ENCODE measurements at regions not wholly inside any gene's neighbourhood (a gene's known extent, or its start where the extent isn't known, plus 50 kb on each side); places are given as distances from the start of the nearest gene placed in this dataset.
"Not testable (repeated sequence)": the region's sequence is repeated elsewhere in the genome, so short reads cannot be mapped to it uniquely, and the experiment has no call there.

GRCh38 chr2:198304859-198305258 lies 500.5 kb downstream of the PLCL1 start:
- no peak for DNase-seq (ENCODE audit: low read depth in 2 of 2)

- DNase-seq (ENCODE audit: low read depth in 2 of 2): no peak
These were observed 493.0 kb downstream of the PLCL1 start for GRCh38 chr2:198297350-198297749.

- DNase-seq (ENCODE audit: low read depth in 2 of 2): peak; percentile 22
These were observed 492.4 kb downstream of the PLCL1 start for GRCh38 chr2:198296665-198297308.

DNA sequence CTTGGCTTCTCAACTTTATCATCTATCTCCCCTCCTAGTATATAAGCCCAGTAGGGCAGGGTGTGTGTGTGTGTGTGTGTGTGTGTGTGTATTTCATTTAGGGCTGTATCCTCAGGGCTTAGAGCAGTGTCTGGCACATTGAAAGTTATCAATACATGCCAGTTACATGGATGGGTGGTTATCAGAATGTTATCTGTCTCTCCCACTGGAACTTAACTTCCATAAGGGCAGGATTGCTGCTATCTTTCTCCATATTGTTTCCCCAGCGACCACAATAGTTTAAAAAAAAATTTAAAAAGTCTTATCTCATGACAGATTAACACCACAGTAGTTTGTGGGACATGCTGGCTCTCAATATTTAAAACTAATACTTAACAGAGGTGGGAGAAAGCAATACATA lies 488.9 kb downstream of the PLCL1 start:
- no peak for DNase-seq (ENCODE audit: low read depth in 2 of 2)

DNA sequence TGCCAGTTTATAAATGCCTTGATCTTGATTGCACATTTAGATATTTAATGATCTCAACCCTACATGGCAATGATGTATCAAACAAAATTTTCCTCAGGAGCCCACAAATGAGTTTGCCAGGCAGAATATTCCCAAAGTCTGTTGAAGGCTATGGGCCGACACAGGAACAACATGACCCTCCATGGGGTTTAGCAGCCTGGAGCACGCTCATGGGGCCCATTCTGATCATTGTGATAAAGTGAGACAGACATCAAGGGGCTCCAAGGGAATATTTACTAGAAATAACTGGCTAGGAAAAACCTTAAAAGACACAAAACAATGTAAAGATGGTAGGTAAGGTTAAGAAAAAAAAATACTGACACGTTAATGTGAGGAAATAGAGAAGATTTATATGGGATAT lies 485.4 kb downstream of the PLCL1 start:
- DNase-seq (ENCODE audit: low read depth in 2 of 2): no peak

GRCh38 chr2:198287706-198288105 lies 483.3 kb downstream of the PLCL1 start:
- no peak for DNase-seq (ENCODE audit: low read depth in 2 of 2)

GRCh38 chr2:198285216-198285615 lies 480.8 kb downstream of the PLCL1 start:
- no peak for DNase-seq (ENCODE audit: low read depth in 2 of 2)

DNA sequence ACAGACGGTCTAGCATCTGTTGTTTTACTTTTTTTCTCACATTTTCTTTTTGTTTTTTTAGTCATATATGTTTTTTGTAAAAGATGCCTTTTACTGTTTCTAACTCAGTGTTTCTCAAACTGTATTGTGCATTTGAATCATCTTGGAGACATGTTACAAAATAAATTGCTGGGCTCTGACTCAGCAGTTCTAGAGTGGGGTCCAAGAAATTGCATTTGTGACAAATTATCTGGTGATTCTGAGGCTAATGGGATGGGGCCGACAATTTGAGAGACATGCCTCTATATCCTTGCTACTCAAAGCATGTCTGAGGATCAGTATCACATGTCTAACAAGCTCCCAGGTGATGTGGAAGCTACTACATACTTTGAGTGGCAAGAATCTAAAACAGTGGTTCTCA lies 478.8 kb downstream of the PLCL1 start:
- DNase-seq (ENCODE audit: low read depth in 2 of 2): no peak

- DNase-seq (ENCODE audit: low read depth in 2 of 2): no peak
These were observed 477.7 kb downstream of the PLCL1 start for GRCh38 chr2:198282061-198282460.

GRCh38 chr2:198280145-198280544 lies 475.8 kb downstream of the PLCL1 start:
- DNase-seq (ENCODE audit: low read depth in 2 of 2): no peak

DNA sequence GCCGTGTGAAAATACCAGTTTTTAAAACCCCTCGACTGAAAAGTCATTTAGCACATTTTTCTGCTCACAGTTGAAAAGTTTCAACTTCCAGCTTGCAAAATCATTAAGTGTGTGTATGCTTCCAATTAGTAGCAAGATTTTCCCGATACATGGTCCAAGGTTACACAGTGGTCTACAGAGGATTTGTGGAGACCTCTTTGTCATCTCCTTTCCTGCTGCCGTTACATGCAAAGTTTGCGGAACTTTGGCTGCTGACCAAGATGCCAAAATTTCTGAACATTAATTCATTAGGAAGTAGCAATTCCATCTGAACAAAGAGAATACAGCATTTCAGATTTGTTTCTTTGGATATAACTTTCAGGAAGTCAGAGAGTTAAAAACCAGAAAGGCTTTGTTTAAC lies 474.6 kb downstream of the PLCL1 start:
- no peak for DNase-seq (ENCODE audit: low read depth in 2 of 2)

DNA sequence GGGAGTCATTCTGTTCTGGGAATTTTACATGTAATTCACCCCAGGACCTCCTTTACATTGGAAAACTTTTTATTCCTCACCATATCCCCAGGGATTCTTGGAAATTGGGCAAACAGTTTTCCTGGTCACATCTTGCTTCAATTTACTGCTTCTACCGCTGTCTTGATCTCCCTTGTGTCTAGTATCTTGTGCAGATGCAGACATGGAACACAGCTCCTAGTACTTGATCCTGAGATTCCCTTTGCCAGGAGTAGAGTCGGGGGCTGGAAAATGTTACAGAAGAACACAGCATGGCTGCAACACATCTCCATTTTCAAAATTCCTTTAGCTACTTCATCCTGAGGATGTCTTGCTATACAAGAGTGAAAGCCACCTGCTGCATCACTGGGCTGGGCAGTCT lies 472.8 kb downstream of the PLCL1 start:
- DNase-seq (ENCODE audit: low read depth in 2 of 2): no peak

DNA sequence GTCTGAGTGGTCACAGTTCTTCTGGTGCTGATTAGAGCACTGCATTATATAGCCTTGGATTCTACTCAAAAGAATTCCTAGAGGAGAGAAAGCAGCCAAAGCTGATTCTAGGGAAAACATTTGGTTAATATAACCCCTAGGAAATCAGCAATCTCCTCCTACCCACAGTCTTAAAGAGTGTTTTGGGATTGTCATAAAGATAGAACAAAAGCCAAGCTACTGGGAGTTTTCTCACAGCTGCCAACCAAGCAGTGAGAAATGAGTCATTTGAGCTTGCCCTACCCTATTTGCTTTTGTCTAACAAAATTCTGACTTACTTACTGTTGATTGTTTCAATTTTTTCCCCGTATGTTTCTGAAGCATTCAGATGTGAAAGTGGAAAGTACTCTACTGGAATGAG lies 469.3 kb downstream of the PLCL1 start:
- DNase-seq (ENCODE audit: low read depth in 2 of 2): no peak

DNA sequence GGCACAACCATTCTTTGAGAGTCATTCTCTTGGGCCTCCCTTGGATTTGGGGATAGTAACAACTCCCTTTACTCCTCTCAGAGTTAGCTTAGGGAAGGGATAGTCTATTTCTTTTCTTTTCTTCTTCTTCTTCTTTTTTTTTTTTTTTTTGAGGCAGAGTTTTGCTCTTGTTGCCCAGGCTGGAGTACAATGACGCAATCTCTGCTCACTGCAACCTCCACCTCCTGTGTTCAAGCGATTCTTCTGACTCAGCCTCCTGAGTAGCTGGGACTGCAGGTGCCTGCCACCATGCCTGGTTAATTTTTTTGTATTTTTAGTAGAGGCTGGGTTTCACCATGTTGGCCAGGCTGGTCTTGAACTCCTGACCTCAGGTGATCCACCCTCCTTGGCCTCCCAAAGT lies 465.8 kb downstream of the PLCL1 start:
- DNase-seq (ENCODE audit: low read depth in 2 of 2): not testable (repeated sequence)

GRCh38 chr2:198268519-198268918 lies 464.1 kb downstream of the PLCL1 start:
- no peak for DNase-seq (ENCODE audit: low read depth in 2 of 2)

DNA sequence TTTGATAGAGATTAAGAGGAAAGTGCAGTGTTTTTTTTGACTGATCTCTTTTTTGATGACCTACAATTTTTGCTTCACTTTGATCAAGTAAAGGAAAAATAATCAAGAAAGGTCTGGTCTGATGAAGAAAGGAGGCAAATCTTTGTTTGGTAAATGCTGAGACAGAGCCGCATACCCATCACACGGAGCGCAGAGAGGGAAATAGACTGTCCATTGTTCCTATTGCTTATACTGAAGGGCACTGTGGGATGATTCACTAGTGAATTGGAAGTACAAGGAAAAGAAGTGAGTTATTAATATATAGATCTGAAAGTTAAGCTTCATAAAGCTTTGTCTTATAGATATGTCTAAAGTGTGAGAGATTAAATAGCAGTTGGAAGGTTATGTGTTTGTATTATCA lies 455.1 kb downstream of the PLCL1 start:
- DNase-seq (ENCODE audit: low read depth in 2 of 2): no peak

DNA sequence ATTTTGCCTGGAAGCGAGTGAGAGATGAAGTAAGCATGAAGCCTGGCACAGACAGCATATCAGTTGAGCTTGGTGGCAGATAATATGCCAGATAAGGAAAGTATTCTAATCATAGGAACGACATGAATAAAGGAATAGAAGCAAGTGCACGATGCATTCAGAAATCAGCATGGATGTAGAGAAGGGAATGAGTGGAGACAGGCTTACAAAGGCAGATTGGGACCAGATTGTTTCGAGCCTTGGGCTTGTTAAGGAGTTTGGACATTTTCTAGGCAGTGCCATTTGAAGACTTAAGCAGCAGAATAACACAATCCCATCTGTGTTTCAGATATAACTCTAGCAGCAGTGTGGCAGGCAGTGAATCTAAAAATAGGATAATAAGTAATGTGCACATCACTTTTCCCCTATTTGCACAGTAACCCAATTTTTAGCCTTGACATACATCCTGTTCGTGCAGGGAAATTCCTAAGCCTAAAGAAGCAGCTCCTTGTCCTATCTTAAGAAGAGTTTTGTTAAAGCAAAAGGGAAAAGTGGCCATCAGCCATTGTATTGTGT lies 450.2 kb downstream of the PLCL1 start:
- no peak for DNase-seq (ENCODE audit: low read depth in 2 of 2)

DNA sequence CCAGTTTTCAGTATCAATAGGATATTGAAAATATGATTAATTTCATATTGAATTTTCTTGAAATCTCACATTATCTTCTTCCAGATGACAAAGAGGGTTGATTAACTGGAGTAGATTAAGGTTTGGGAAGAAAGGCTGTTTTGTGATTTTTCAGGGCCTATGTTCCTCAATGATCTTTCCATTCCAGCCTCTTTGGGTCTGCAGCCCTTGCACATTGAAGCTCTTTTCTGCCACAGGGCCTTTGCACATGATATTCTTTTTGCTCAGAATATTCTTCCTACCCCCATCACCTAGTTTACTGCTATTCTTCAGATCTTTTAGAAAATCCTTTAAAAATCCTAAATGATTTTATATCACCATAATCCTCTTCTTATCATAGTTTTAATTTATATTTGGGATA lies 449.6 kb downstream of the PLCL1 start:
- DNase-seq (ENCODE audit: low read depth in 2 of 2): no peak

- DNase-seq (ENCODE audit: low read depth in 2 of 2): no peak
These were observed 448.1 kb downstream of the PLCL1 start for GRCh38 chr2:198252472-198252871.

DNA sequence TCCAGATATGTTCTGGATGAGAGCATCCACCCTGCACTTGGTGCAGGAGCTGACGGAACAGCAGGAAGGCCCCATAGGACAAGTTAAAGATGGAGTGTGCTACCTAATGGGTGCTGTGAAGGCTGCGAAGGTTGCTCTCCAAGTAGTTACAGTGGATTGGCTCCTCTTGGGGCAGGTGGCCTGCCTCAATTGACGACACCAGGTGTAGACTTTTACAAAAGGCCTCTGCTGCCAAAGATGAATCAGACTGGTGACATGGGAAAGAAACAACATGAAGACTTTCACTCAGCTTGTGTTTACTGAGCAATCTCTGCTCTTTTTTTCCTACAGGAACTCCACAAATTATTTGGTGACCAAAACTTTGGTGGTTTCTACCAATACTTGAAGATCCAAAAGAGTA lies 437.7 kb downstream of the PLCL1 start:
- DNase-seq (ENCODE audit: low read depth in 2 of 2): no peak

DNA sequence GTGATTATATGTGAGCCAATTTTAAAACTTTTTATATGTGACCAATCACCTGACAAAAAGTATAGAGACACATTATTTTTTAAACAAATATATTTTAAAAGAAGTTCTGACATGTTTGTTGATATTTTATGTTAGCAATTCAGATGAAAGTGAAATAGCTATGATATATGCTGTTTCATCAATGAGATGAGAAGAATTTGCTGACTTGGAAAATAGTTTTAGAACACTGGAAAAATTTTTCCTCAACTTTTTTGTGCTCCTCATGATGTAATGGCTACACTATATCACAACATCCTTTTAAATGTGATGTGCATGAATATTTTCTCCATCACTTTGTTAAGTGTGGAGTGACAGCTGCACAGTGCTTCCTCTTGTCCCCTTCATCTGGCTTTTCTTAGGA lies 434.0 kb downstream of the PLCL1 start:
- no peak for DNase-seq (ENCODE audit: low read depth in 2 of 2)

- no peak for DNase-seq (ENCODE audit: low read depth in 2 of 2)
These were observed 431.9 kb downstream of the PLCL1 start for GRCh38 chr2:198236338-198236737.

DNA sequence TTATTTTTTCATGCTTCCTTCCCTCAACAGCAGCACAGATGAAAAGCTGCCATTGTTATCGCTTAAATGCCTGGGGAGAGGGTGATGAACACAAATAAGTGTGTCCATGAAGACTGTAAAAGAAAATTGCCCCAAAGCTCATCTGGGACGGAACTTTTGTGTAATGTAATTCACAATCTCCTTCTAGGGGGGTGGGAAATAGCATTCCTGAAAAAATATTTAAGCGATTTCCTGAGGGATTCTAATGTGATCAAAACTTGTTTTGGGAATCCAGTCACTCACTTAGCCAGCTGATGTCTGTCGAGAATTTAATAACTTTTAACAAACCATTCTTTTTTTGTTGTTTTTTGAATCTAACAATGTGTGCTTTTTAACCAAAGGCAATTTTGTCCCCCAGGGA lies 427.9 kb downstream of the PLCL1 start:
- DNase-seq (ENCODE audit: low read depth in 2 of 2): no peak

DNA sequence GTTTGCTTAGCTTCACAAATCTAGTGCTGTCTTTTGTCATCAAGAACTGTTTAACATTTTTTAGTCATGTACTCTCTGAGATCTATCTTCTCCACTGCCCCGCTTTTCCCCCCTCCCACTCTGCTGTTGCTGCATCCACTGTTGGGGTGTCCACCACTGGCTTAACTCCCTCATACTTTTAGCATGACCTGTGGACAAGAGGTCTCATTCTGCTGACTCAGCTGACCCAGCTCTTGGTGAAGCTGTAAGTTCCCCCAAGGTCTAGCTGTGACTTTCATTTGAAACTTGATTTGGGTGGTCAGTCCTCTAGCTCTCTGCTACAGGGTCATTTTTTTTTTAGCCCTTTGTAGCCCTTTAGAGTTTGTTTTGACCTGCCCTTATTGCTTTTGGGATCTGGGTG lies 427.2 kb downstream of the PLCL1 start:
- DNase-seq (ENCODE audit: low read depth in 2 of 2): no peak
